IPS-18a (cell line): ENCODE measurements at regions not wholly inside any gene's neighbourhood (a gene's known extent, or its start where the extent isn't known, plus 50 kb on each side); places are given as distances from the start of the nearest gene placed in this dataset.

ENCODE experiments used
- H3K27ac ChIP-seq: one replicate; pipeline ENCODE4 v1.5.1; 2013; ENCODE audit warnings: low read length
- H3K27me3 ChIP-seq: one replicate; pipeline ENCODE4 v1.6.1; 2013; ENCODE audit warnings: mild to moderate bottlenecking, low read length; ENCODE audit not compliant: control insufficient read depth, insufficient read depth
- H3K36me3 ChIP-seq: one replicate; pipeline ENCODE4 v1.6.1; 2013; ENCODE audit warnings: low read depth, low read length; ENCODE audit not compliant: control insufficient read depth
- H3K4me1 ChIP-seq: one replicate; pipeline ENCODE4 v1.6.1; 2013; ENCODE audit warnings: low read depth, low read length; ENCODE audit not compliant: control insufficient read depth
- H3K4me3 ChIP-seq: one replicate; pipeline ENCODE4 v1.5.1; 2013; ENCODE audit warnings: low read length
- H3K9ac ChIP-seq: one replicate; pipeline ENCODE4 v1.6.1; 2013; ENCODE audit warnings: mild to moderate bottlenecking, low read length, moderate library complexity
- H3K9me3 ChIP-seq: one replicate; pipeline ENCODE4 v1.6.1; 2013; ENCODE audit warnings: low read depth, low read length; ENCODE audit not compliant: control insufficient read depth

DNA sequence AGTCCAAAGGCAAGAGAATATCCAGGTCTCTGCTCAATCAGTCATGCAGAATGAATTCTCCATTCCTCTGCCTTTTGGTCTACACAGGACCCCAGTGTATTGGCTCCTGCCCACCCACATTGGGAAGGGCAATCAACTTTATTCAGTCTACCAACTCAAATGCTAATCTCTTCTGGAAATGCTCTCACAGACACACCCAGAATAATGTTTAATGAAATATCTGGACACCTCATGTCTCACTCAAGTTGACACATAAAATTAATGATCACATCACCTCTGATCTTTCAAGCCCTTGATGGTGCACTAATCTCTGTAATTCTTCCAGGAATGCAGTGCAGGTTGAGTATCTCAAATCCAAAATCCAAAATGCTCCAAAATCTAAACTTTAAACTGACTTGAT is 315.6 kb downstream of the HRH4 start:
- no peak overlapping the region for H3K9ac ChIP-seq
- H3K9me3 ChIP-seq = no peaks in the 10 kb centered on the region
- no peaks in the 10 kb centered on the region for H3K27me3 ChIP-seq
- H3K36me3 ChIP-seq = no peaks in the 10 kb centered on the region
- peaks cover 4% of the 10 kb centered on the region for H3K4me1 ChIP-seq
- no peak overlapping the region for H3K27ac ChIP-seq
- H3K4me3 ChIP-seq = no peak overlapping the region

DNA sequence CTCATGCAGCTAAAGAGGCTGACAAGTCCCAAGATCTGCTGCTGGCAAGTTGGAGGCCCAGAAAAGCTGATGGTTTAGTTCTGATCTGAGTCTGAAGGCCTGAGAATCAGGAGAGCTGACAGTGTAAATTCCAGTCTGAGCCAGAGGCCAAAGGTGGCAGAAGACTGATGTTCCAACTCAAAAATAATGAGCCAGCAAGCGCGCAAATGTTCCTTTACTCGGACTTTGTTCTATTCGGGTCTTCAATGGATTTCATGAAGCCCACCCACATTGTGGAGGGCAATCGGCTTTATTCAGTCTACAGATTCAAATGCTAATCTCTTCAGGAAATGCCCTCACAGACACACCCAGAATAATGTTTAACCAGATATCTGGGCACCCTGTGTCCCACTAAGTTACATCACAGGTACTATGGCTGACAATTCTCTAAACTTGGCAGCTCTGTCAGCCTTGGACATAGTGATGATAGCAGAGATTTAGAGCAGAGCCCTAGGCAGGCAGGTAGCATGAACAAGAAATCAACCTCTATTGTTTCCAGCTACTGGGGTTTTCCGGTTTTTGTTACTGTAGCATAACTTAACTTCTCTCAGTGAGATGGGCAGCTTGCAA is 318.5 kb downstream of the HRH4 start:
- H3K4me3 ChIP-seq = no peak overlapping the region
- no peak overlapping the region for H3K9ac ChIP-seq
- H3K36me3 ChIP-seq = no peaks in the 10 kb centered on the region
- H3K4me1 ChIP-seq = peaks cover 4% of the 10 kb centered on the region
- H3K27me3 ChIP-seq = no peaks in the 10 kb centered on the region
- H3K27ac ChIP-seq = no peak overlapping the region
- H3K9me3 ChIP-seq = no peaks in the 10 kb centered on the region

GRCh38 chr18:24782566-24782965 is 322.1 kb downstream of the HRH4 start:
- Histone ChIP-seq H3K27me3 (no peaks in the 10 kb centered on the region), H3K27ac (no peak overlapping the region), H3K9me3 (no peaks in the 10 kb centered on the region), H3K9ac (no peak overlapping the region), H3K36me3 (no peaks in the 10 kb centered on the region), H3K4me3 (no peak overlapping the region), H3K4me1 (peaks cover 4% of the 10 kb centered on the region)

DNA sequence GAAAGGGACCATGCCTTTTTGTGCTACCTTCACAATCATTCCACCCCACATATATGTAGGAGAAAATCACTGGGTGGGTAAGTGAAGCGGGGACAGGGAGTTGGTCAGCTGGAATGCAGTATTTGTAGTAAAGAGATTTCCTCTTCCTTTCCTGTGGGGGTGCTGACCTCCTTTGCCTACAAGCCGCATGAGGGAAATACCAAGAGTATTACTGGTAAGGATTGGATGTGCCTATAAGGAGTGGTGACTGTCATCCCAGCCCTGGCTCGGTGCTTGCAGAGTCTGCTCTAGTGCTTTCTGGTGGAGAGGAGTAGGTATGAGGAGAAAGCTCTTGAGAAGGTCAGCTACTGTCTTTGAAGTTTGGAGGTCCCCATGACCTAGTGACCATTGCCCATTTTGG is 324.6 kb downstream of the HRH4 start:
- Histone ChIP-seq H3K27ac (no peak overlapping the region), H3K27me3 (no peaks in the 10 kb centered on the region), H3K4me3 (no peak overlapping the region), H3K9me3 (no peaks in the 10 kb centered on the region), H3K4me1 (no peaks in the 10 kb centered on the region), H3K9ac (no peak overlapping the region), H3K36me3 (no peaks in the 10 kb centered on the region)

DNA sequence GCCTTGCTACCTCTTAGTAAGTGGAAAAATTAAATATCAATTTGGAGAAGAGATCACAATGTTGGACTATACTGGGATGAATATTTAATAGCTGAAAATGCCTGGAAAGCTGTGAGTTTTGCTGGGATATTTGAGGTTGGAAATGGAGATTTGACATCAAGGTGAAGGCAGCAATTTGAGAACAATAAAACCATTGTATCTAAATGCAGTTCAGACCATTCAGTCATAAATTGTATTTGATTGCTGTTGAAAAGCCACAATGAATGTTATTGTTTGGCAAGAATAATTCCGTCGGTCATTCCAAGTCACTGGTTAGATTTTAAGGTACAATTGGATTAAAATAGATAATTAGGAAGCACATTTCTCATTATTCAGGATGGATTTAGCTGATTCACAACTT is 325.6 kb downstream of the HRH4 start:
- Histone ChIP-seq H3K27ac (no peak overlapping the region), H3K36me3 (no peaks in the 10 kb centered on the region), H3K4me3 (no peak overlapping the region), H3K9ac (no peak overlapping the region), H3K9me3 (no peaks in the 10 kb centered on the region), H3K27me3 (no peaks in the 10 kb centered on the region), H3K4me1 (peaks cover 6% of the 10 kb centered on the region)

DNA sequence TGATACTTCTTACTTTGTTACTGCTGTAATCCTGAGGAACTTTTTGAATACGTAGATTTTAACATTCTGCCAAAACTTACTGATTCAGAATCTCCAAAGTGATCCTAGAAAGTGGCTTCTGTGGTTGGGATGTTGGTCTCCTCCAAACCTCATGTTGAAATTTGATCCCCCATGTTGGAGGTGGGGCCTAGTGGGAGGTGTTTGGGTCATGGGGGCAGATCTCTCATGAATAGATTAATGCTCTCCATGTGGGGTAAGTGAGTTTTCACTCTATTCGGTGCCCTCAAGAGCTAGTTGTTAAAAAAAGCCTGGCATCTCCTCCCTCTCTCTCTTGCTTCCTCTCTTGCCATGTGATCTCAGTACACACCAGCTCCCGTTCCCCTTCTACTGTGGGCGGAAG is 329.9 kb downstream of the HRH4 start:
- H3K27ac ChIP-seq = no peak overlapping the region
- no peaks in the 10 kb centered on the region for H3K27me3 ChIP-seq
- H3K9ac ChIP-seq = no peak overlapping the region
- H3K9me3 ChIP-seq = no peaks in the 10 kb centered on the region
- H3K36me3 ChIP-seq = no peaks in the 10 kb centered on the region
- H3K4me3 ChIP-seq = no peak overlapping the region
- H3K4me1 ChIP-seq = peaks cover 15% of the 10 kb centered on the region

GRCh38 chr18:24791751-24792545 is 331.5 kb downstream of the HRH4 start:
- no peak overlapping the region for H3K9ac ChIP-seq
- no peaks in the 10 kb centered on the region for H3K36me3 ChIP-seq
- no peak overlapping the region for H3K4me3 ChIP-seq
- no peak overlapping the region for H3K27ac ChIP-seq
- H3K4me1 ChIP-seq = peaks cover 15% of the 10 kb centered on the region
- H3K9me3 ChIP-seq = no peaks in the 10 kb centered on the region
- H3K27me3 ChIP-seq = no peaks in the 10 kb centered on the region

- Histone ChIP-seq H3K9ac (no peak overlapping the region), H3K27ac (no peak overlapping the region), H3K4me3 (no peak overlapping the region), H3K4me1 (peaks cover 15% of the 10 kb centered on the region), H3K27me3 (no peaks in the 10 kb centered on the region), H3K36me3 (no peaks in the 10 kb centered on the region), H3K9me3 (no peaks in the 10 kb centered on the region)
Observed at GRCh38 chr18:24793742-24794141, 333.3 kb downstream of the HRH4 start.

DNA sequence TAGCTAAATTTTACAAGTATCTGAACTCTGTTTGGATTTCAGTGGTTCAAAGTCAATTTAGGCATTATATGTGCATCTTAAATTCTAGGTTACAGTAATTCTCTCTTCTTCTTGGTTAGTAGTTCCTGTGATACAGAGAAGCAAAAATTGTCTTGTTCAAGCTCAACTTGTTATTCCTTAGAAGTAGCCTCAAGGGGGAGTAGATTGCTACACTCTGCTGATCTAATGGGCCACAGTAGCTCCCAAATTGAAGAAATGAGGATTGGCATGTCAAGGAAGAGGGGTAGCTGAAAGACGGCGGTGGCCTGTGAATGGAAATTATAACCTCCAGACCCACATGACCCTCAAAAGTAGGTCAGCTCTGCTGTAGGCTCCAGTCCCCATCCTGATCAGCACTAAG is 334.7 kb downstream of the HRH4 start:
- H3K4me1 ChIP-seq = peaks cover 15% of the 10 kb centered on the region
- H3K9me3 ChIP-seq = no peaks in the 10 kb centered on the region
- H3K4me3 ChIP-seq = no peak overlapping the region
- no peaks in the 10 kb centered on the region for H3K27me3 ChIP-seq
- H3K9ac ChIP-seq = no peak overlapping the region
- no peak overlapping the region for H3K27ac ChIP-seq
- no peaks in the 10 kb centered on the region for H3K36me3 ChIP-seq

DNA sequence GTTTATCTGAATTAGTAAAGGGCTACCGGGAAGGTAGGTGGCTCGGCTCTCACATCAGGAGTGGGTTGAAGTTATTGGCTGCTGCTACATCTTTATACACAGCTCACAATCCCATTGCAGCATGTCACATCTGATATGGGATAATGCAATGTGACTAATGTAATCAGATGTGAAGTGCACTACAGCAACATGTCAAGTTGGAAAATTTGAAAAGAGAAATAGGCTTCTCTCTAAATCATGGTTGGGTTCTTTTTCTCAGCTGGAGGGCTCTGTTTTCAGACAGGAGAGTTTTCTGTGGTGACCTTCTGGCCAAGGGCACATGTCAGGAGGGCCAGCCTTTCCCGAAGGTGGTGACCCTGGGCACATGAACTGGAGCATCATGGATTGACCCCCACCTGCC is 337.5 kb downstream of the HRH4 start:
- Histone ChIP-seq H3K36me3 (no peaks in the 10 kb centered on the region), H3K9ac (no peak overlapping the region), H3K9me3 (no peaks in the 10 kb centered on the region), H3K4me3 (no peak overlapping the region), H3K4me1 (no peaks in the 10 kb centered on the region), H3K27me3 (no peaks in the 10 kb centered on the region), H3K27ac (no peak overlapping the region)

GRCh38 chr18:24799176-24799575 is 338.7 kb downstream of the HRH4 start:
- Histone ChIP-seq H3K9ac (no peak overlapping the region), H3K4me3 (no peak overlapping the region), H3K4me1 (no peaks in the 10 kb centered on the region), H3K36me3 (no peaks in the 10 kb centered on the region), H3K9me3 (no peaks in the 10 kb centered on the region), H3K27me3 (no peaks in the 10 kb centered on the region), H3K27ac (no peak overlapping the region)

DNA sequence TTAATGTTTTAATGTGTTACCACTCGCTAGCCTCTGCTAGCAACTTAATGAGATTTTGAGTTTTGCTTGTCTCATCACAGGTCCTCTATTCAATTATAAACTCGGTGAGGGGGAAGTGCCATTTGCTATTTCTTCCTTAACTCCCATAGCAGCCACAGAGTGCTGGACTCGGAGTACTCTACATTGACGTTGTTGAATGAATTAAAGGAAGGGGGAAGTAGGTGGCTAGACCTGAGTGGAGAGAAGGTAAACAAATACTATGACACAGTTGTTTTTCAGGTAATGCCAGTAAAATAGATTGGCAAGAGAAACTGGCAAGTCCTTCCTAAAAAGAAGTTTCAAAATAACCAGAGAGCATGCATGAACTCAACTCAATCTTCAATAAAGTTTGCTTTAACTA is 339.3 kb downstream of the HRH4 start:
- H3K4me3 ChIP-seq = no peak overlapping the region
- H3K36me3 ChIP-seq = no peaks in the 10 kb centered on the region
- H3K4me1 ChIP-seq = no peaks in the 10 kb centered on the region
- no peaks in the 10 kb centered on the region for H3K27me3 ChIP-seq
- H3K9ac ChIP-seq = no peak overlapping the region
- no peak overlapping the region for H3K27ac ChIP-seq
- H3K9me3 ChIP-seq = no peaks in the 10 kb centered on the region
